HEK293 (cell line): ENCODE measurements at regions not wholly inside any gene's neighbourhood (a gene's known extent, or its start where the extent isn't known, plus 50 kb on each side); places are given as distances from the start of the nearest gene placed in this dataset.

Experiments used
- KLF7 ChIP-seq: fragments of 450-650 bp; formaldehyde crosslinking; IDR thresholded peaks from 2 replicates; pipeline ENCODE4 v1.5.1; 2016; ENCODE audit warnings: missing biosample characterization, missing genetic modification characterization, borderline replicate concordance
- PRDM1 ChIP-seq: fragments of 450-650 bp; formaldehyde crosslinking; IDR thresholded peaks from 2 replicates; pipeline ENCODE4; 2016; ENCODE audit warnings: missing biosample characterization, missing genetic modification characterization
- SALL2 ChIP-seq: fragments of 450-650 bp; formaldehyde crosslinking; IDR thresholded peaks from 2 replicates; pipeline ENCODE4 v1.5.0; 2017; ENCODE audit warnings: missing biosample characterization, mild to moderate bottlenecking, missing genetic modification characterization, borderline replicate concordance
- SETDB1 ChIP-seq: IDR thresholded peaks from one replicate; pipeline ENCODE4 v1.6.1; 2017; ENCODE audit warnings: mild to moderate bottlenecking, low read length, moderate library complexity, mixed read lengths; ENCODE audit not compliant: insufficient read length
- ZNF132 ChIP-seq: fragments of 450-650 bp; formaldehyde crosslinking; IDR thresholded peaks from 2 replicates; pipeline ENCODE4 v1.5.1; 2017; ENCODE audit warnings: missing biosample characterization, missing genetic modification characterization, borderline replicate concordance
- ZNF133 ChIP-seq: fragments of 450-650 bp; formaldehyde crosslinking; IDR thresholded peaks from 2 replicates; pipeline ENCODE4 v1.5.1; 2016; ENCODE audit warnings: missing biosample characterization, missing genetic modification characterization
- ZNF169 ChIP-seq: fragments of 450-650 bp; formaldehyde crosslinking; IDR thresholded peaks from 2 replicates; pipeline ENCODE4 v1.5.1; 2016; ENCODE audit warnings: missing biosample characterization, missing genetic modification characterization
- ZNF544 ChIP-seq: fragments of 450-650 bp; formaldehyde crosslinking; IDR thresholded peaks from 2 replicates; pipeline ENCODE4 v1.5.0; 2017; ENCODE audit warnings: missing biosample characterization, missing genetic modification characterization
- ZNF677 ChIP-seq: fragments of 450-650 bp; IDR thresholded peaks from 2 replicates; pipeline ENCODE4 v1.5.0; 2018; ENCODE audit warnings: missing biosample characterization, mild to moderate bottlenecking, missing genetic modification characterization, moderate library complexity
- ZNF776 ChIP-seq: fragments of 450-650 bp; formaldehyde crosslinking; IDR thresholded peaks from 2 replicates; pipeline ENCODE4 v1.5.0; 2017; ENCODE audit warnings: missing biosample characterization, missing genetic modification characterization, borderline replicate concordance
- TF ChIP-seq, protein P1 (sequence below): fragments of 450-650 bp; formaldehyde crosslinking; IDR thresholded peaks from 2 replicates; pipeline ENCODE4 v1.5.1; 2016; ENCODE audit warnings: missing biosample characterization, missing genetic modification characterization
- TF ChIP-seq, protein P2 (sequence below): fragments of 450-650 bp; formaldehyde crosslinking; IDR thresholded peaks from 2 replicates; pipeline ENCODE4 v1.5.1; 2016; ENCODE audit warnings: missing biosample characterization, missing genetic modification characterization
- TF ChIP-seq, protein P3 (sequence below): fragments of 450-650 bp; formaldehyde crosslinking; IDR thresholded peaks from 2 replicates; pipeline ENCODE4 v1.5.1; 2016; ENCODE audit warnings: missing biosample characterization, missing genetic modification characterization

DNA sequence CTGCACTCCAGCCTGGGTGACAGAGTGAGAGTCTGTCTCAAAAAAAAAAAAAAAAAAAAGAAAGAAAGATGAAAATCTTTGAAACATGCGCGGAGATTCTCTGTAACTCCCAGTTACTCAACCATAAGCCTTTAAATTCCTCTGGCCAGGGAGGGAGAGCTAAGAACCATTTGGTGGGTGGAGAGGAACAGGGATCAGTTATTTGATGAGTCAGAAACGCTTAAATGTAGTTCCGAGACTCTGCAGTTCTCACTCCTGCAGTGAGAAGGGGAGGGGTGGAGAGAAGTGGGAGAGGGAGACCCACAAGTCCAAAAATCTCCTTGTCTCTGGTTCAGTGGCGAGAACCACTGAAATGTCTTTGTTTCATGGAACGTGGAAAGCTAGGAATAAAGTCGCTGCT is 266.7 kb downstream of the SOX9 start:
- TF ChIP-seq PRDM1 (tag by site-specific recombination): no peak
- TF ChIP-seq SALL2 (tag by site-specific recombination): no peak
- TF ChIP-seq, protein P1, sequence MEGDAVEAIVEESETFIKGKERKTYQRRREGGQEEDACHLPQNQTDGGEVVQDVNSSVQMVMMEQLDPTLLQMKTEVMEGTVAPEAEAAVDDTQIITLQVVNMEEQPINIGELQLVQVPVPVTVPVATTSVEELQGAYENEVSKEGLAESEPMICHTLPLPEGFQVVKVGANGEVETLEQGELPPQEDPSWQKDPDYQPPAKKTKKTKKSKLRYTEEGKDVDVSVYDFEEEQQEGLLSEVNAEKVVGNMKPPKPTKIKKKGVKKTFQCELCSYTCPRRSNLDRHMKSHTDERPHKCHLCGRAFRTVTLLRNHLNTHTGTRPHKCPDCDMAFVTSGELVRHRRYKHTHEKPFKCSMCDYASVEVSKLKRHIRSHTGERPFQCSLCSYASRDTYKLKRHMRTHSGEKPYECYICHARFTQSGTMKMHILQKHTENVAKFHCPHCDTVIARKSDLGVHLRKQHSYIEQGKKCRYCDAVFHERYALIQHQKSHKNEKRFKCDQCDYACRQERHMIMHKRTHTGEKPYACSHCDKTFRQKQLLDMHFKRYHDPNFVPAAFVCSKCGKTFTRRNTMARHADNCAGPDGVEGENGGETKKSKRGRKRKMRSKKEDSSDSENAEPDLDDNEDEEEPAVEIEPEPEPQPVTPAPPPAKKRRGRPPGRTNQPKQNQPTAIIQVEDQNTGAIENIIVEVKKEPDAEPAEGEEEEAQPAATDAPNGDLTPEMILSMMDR (tag by site-specific recombination): no peak
- no peak for TF ChIP-seq ZNF169 (tag by site-specific recombination)
- TF ChIP-seq, protein P2, sequence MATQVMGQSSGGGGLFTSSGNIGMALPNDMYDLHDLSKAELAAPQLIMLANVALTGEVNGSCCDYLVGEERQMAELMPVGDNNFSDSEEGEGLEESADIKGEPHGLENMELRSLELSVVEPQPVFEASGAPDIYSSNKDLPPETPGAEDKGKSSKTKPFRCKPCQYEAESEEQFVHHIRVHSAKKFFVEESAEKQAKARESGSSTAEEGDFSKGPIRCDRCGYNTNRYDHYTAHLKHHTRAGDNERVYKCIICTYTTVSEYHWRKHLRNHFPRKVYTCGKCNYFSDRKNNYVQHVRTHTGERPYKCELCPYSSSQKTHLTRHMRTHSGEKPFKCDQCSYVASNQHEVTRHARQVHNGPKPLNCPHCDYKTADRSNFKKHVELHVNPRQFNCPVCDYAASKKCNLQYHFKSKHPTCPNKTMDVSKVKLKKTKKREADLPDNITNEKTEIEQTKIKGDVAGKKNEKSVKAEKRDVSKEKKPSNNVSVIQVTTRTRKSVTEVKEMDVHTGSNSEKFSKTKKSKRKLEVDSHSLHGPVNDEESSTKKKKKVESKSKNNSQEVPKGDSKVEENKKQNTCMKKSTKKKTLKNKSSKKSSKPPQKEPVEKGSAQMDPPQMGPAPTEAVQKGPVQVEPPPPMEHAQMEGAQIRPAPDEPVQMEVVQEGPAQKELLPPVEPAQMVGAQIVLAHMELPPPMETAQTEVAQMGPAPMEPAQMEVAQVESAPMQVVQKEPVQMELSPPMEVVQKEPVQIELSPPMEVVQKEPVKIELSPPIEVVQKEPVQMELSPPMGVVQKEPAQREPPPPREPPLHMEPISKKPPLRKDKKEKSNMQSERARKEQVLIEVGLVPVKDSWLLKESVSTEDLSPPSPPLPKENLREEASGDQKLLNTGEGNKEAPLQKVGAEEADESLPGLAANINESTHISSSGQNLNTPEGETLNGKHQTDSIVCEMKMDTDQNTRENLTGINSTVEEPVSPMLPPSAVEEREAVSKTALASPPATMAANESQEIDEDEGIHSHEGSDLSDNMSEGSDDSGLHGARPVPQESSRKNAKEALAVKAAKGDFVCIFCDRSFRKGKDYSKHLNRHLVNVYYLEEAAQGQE (tag by site-specific recombination): no peak
- TF ChIP-seq, protein P3, sequence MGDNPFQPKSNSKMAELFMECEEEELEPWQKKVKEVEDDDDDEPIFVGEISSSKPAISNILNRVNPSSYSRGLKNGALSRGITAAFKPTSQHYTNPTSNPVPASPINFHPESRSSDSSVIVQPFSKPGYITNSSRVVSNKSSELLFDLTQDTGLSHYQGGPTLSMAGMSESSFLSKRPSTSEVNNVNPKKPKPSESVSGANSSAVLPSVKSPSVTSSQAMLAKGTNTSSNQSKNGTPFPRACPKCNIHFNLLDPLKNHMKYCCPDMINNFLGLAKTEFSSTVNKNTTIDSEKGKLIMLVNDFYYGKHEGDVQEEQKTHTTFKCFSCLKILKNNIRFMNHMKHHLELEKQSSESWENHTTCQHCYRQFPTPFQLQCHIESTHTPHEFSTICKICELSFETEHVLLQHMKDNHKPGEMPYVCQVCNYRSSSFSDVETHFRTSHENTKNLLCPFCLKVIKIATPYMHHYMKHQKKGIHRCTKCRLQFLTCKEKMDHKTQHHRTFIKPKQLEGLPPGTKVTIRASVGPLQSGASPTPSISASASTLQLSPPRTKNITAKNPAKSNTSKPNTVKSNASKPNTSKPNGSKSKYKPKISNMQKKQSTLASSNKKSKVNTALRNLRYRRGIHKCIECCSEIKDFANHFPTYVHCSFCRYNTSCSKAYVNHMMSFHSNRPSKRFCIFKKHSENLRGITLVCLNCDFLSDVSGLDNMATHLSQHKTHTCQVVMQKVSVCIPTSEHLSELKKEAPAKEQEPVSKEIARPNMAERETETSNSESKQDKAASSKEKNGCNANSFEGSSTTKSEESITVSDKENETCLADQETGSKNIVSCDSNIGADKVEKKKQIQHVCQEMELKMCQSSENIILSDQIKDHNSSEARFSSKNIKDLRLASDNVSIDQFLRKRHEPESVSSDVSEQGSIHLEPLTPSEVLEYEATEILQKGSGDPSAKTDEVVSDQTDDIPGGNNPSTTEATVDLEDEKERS (tag by site-specific recombination): no peak
- TF ChIP-seq ZNF544 (tag by site-specific recombination): no peak
- no peak for TF ChIP-seq KLF7
- TF ChIP-seq ZNF677 (tag by site-specific recombination): no peak
- no peak for TF ChIP-seq ZNF133 (tag by site-specific recombination)
- no peak for TF ChIP-seq ZNF132 (tag by site-specific recombination)
- TF ChIP-seq SETDB1: no peak
- TF ChIP-seq ZNF776: no peak
